Fibroblast of lung (primary cell): ENCODE measurements at regions not wholly inside any gene's neighbourhood (a gene's known extent, or its start where the extent isn't known, plus 50 kb on each side); places are given as distances from the start of the nearest gene placed in this dataset.

ENCODE experiments used
- DNase-seq, 2 donors: peaks; one replicate each; pipeline versions ENCODE4 v3.0.0 to v3.0.0-alpha.2; 2010; ENCODE audit warnings: low read depth in 2 of 2
- H2AFZ ChIP-seq: 2 replicates; pipeline ENCODE4 v1.5.1; 2012; ENCODE audit warnings: low read length, control low read depth, inconsistent platforms
- H3K27ac ChIP-seq: 2 replicates; pipeline ENCODE4 v1.5.1; 2011; ENCODE audit warnings: low read length, control low read depth; ENCODE audit not compliant: insufficient read depth
- H3K27me3 ChIP-seq: 2 replicates; pipeline ENCODE4 v1.5.1; 2011; ENCODE audit warnings: mild to moderate bottlenecking, low read length; ENCODE audit not compliant: control insufficient read depth, insufficient read depth
- H3K36me3 ChIP-seq: 2 replicates; pipeline ENCODE4 v1.5.1; 2011; ENCODE audit warnings: low read length; ENCODE audit not compliant: control insufficient read depth, insufficient read depth
- H3K4me1 ChIP-seq: 2 replicates; pipeline ENCODE4 v1.5.1; 2011; ENCODE audit warnings: low read length; ENCODE audit not compliant: control insufficient read depth, insufficient read depth; ENCODE audit errors: extremely low read depth
- H3K4me2 ChIP-seq: 2 replicates; pipeline ENCODE4 v1.5.1; 2011; ENCODE audit warnings: low read length, control low read depth; ENCODE audit not compliant: insufficient read depth; ENCODE audit errors: extremely low read depth
- H3K4me3 ChIP-seq, 4 experiments: fragments of 200-600 bp in 1 of 4; sonication (generic) in 1 of 4; replicated peaks in 1 of 4; 2 replicates each; pipeline ENCODE4 v1.5.1; 2011 to 2016; ENCODE audit warnings: low read length in 4 of 4, low read depth in 3 of 4, mild to moderate bottlenecking in 3 of 4, control low read depth in 2 of 4, inconsistent platforms in 1 of 4, mixed read lengths in 1 of 4; ENCODE audit not compliant: insufficient read depth in 1 of 4; ENCODE audit errors: control extremely low read depth in 1 of 4
- H3K79me2 ChIP-seq: 2 replicates; pipeline ENCODE4 v1.5.1; 2012; ENCODE audit warnings: mild to moderate bottlenecking, low read length, inconsistent platforms; ENCODE audit not compliant: control insufficient read depth, insufficient read depth
- H3K9ac ChIP-seq: 2 replicates; pipeline ENCODE4 v1.5.1; 2011; ENCODE audit warnings: mild to moderate bottlenecking, low read length, control low read depth; ENCODE audit not compliant: insufficient read depth
- H3K9me3 ChIP-seq: 2 replicates; pipeline ENCODE4 v1.5.1; 2012; ENCODE audit warnings: low read depth, low read length; ENCODE audit not compliant: control insufficient read depth, insufficient read depth
- H4K20me1 ChIP-seq: 2 replicates; pipeline ENCODE4 v1.5.1; 2011; ENCODE audit warnings: low read length; ENCODE audit not compliant: control insufficient read depth, insufficient read depth; ENCODE audit errors: extremely low read depth
- EZH2 ChIP-seq: IDR thresholded peaks from 2 replicates; pipeline ENCODE4 v1.5.1; 2012; ENCODE audit warnings: low read length, control low read depth, mild to moderate bottlenecking; ENCODE audit errors: missing control alignments
- TF ChIP-seq, protein P1 (sequence below), 2 donors: IDR thresholded peaks in 1 of 2; conservative IDR thresholded peaks in 1 of 2; 1 replicate in 1 of 2; 2 replicates in 1 of 2; pipeline ENCODE4 v1.5.1; 2011 to 2012; ENCODE audit warnings: low read length in 2 of 2, control low read depth in 1 of 2, inconsistent platforms in 1 of 2, low read depth in 1 of 2, mild to moderate bottlenecking in 1 of 2

DNA sequence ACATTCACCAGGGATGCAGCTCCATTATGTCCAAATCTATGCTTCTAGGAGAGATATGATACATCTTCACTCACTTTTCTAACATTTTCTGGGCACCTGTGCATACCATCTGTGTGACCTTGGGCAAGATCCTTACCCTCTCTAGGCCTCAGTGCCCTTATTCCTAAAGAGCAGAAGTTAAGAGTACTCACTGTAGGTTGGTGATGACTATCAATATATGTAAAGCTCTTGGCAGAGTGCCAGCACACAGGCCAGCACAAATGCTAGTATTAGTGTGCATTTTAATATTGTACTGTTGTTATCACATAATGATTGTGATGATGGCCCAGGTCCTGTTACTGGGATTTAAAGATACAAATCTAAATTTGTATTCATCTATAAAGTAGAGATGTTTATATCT, 199.2 kb downstream of the RAD51AP2 start:
- no peak overlapping the region for H3K9ac ChIP-seq
- H3K9me3 ChIP-seq, result no peaks in the 10 kb centered on the region
- TF ChIP-seq, protein P1, sequence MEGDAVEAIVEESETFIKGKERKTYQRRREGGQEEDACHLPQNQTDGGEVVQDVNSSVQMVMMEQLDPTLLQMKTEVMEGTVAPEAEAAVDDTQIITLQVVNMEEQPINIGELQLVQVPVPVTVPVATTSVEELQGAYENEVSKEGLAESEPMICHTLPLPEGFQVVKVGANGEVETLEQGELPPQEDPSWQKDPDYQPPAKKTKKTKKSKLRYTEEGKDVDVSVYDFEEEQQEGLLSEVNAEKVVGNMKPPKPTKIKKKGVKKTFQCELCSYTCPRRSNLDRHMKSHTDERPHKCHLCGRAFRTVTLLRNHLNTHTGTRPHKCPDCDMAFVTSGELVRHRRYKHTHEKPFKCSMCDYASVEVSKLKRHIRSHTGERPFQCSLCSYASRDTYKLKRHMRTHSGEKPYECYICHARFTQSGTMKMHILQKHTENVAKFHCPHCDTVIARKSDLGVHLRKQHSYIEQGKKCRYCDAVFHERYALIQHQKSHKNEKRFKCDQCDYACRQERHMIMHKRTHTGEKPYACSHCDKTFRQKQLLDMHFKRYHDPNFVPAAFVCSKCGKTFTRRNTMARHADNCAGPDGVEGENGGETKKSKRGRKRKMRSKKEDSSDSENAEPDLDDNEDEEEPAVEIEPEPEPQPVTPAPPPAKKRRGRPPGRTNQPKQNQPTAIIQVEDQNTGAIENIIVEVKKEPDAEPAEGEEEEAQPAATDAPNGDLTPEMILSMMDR (conservative IDR thresholded peaks at IDR 0.05 in 1 of 2, IDR thresholded peaks at IDR 0.05 in 1 of 2; ENCODE audit: low read depth in 1 of 2, low read length in 2 of 2), result no peak
- no peak for TF ChIP-seq EZH2

GRCh38 chr2:17318013-17318412, 200.2 kb downstream of the RAD51AP2 start:
- Histone ChIP-seq H3K4me3 (no peak overlapping the region), H3K9me3 (no peaks in the 10 kb centered on the region), H3K27ac (no peak overlapping the region), H3K27me3 (no peaks in the 10 kb centered on the region), H2AFZ (no peak overlapping the region), H3K9ac (no peak overlapping the region), H3K4me1 (no peaks in the 10 kb centered on the region), H3K36me3 (no peaks in the 10 kb centered on the region), H4K20me1 (no peaks in the 10 kb centered on the region), H3K79me2 (no peaks in the 10 kb centered on the region), H3K4me2 (no peak overlapping the region)
- DNase-seq, result no peak
- TF ChIP-seq, protein P1 (conservative IDR thresholded peaks at IDR 0.05 in 1 of 2, IDR thresholded peaks at IDR 0.05 in 1 of 2; ENCODE audit: low read depth in 1 of 2, low read length in 2 of 2), result no peak

More for the DNA sequence above, 199.2 kb downstream of the RAD51AP2 start:
- Histone ChIP-seq H2AFZ (no peak overlapping the region), H3K36me3 (no peaks in the 10 kb centered on the region), H3K4me1 (no peaks in the 10 kb centered on the region), H3K27me3 (no peaks in the 10 kb centered on the region), H3K79me2 (no peaks in the 10 kb centered on the region), H3K4me2 (no peak overlapping the region), H3K4me3 (no peak overlapping the region), H4K20me1 (no peaks in the 10 kb centered on the region), H3K27ac (no peak overlapping the region)
- DNase-seq, result no peak

DNA sequence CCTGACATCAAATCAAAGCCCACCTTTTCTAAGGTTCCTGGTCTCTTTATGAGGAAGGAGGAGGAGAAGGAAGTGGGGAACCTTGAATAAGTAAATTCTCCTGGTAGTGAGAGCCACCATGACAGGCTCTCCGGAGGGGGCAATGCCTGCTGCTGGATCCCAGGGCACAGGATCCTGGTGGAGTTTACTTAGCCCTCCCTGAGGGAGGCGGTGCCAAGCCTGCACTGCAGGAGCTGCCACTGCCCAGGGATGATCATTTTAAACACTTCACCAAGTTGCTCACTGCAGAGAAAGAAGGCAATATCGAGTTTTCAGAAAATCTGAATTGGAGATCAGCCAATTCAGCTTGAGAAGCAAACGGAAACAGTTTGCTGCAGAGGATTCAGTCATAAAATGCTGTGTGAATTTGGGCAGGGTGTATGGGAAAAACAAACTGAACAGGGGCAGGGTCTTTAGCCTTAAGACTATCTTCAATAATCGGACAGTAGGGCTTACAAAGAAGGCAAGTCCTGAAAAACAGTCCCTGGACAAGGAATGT, 200.7 kb downstream of the RAD51AP2 start:
- H3K27ac ChIP-seq, result no peak overlapping the region
- no peaks in the 10 kb centered on the region for H3K79me2 ChIP-seq
- no peaks in the 10 kb centered on the region for H3K27me3 ChIP-seq
- no peak overlapping the region for H3K4me3 ChIP-seq
- no peaks in the 10 kb centered on the region for H3K36me3 ChIP-seq
- H3K4me1 ChIP-seq, result no peaks in the 10 kb centered on the region
- H3K9me3 ChIP-seq, result no peaks in the 10 kb centered on the region
- no peaks in the 10 kb centered on the region for H4K20me1 ChIP-seq
- TF ChIP-seq, protein P1 (conservative IDR thresholded peaks at IDR 0.05 in 1 of 2, IDR thresholded peaks at IDR 0.05 in 1 of 2; ENCODE audit: low read depth in 1 of 2, low read length in 2 of 2), result no peak
- no peak for TF ChIP-seq EZH2
- H3K4me2 ChIP-seq, result no peak overlapping the region
- no peak overlapping the region for H2AFZ ChIP-seq
- DNase-seq, result no peak
- H3K9ac ChIP-seq, result no peak overlapping the region
